ENCODE measurements at regions not wholly inside any gene's neighbourhood (a gene's known extent, or its start where the extent isn't known, plus 50 kb on each side); places are given as distances from the start of the nearest gene placed in this dataset.

DNA sequence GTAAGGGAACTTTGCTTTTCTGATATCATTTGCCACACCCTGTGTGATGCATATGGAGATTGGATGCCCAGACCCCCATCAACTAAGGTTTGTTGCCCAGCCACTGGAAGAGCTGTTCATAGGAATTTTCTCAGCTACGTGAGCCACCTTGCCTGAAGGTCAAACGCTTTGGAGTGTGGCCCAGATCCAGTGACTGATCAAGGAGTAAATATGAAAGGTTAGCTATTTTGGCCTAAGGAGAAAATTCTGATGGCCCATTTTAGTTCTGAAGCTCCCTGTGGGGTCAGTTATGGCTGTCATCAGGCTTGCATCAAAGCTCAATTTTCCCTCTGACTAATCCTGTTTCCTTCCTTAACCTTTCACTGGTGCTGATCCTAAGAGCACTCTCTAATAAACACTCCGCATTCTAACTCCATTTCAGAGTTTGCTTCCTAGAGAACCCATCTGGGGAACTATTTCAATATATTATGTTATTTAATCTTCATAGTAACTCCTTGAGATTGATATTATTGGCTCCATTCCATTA lies 407.7 kb downstream of the SPRY1 start:
- DNase-seq (ENCODE audit: low spot score): no peak
- Histone ChIP-seq H3K4me3 (no peak overlapping the region), H3K27ac (no peak overlapping the region)
- TF ChIP-seq, protein P1, sequence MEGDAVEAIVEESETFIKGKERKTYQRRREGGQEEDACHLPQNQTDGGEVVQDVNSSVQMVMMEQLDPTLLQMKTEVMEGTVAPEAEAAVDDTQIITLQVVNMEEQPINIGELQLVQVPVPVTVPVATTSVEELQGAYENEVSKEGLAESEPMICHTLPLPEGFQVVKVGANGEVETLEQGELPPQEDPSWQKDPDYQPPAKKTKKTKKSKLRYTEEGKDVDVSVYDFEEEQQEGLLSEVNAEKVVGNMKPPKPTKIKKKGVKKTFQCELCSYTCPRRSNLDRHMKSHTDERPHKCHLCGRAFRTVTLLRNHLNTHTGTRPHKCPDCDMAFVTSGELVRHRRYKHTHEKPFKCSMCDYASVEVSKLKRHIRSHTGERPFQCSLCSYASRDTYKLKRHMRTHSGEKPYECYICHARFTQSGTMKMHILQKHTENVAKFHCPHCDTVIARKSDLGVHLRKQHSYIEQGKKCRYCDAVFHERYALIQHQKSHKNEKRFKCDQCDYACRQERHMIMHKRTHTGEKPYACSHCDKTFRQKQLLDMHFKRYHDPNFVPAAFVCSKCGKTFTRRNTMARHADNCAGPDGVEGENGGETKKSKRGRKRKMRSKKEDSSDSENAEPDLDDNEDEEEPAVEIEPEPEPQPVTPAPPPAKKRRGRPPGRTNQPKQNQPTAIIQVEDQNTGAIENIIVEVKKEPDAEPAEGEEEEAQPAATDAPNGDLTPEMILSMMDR (IDR thresholded peaks at IDR 0.05): no peak

DNA sequence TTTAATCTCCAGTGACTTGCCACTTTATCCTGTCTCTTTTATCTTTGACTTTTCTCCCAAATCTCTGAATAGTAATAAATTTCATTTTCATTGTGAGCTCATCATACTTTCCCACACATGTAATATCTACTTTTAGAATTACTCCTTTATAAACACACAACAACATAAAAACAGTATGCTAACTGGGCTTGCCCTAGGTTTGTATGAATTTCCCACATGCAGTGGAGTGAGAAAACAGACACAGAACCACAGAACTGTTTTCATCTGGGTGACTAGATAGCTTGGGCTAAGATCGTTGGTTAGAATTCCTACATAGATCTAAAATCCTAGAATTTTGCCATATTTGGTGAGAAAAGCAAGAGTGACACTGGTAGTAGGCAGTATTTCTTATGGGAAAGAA lies 409.5 kb downstream of the SPRY1 start:
- no peak for DNase-seq (ENCODE audit: low spot score)
- Histone ChIP-seq H3K27ac (peak overlapping the region in 1 of 2 donors; percentile 39), H3K4me3 (no peak overlapping the region)
- TF ChIP-seq, protein P1 (IDR thresholded peaks at IDR 0.05): no peak

DNA sequence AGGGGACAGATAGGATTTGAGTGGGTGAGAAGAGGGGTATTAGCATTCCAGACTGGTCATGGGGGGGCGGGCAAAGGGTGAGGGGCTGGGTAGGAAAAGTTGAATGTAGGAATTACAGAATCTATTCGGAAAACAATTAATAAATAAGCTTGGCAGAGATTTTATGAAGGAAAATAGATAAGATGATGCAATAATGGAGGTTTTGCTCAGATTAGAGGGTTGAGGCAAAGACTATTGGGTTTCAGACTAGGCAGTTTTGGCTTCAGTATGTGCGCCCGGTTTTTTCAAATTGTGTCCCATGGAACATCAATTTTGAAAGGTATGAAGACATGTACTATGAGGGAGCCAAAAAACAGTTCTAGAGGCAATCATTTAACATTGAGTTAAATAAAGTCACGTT lies 410.6 kb downstream of the SPRY1 start:
- DNase-seq (ENCODE audit: low spot score): no peak

DNA sequence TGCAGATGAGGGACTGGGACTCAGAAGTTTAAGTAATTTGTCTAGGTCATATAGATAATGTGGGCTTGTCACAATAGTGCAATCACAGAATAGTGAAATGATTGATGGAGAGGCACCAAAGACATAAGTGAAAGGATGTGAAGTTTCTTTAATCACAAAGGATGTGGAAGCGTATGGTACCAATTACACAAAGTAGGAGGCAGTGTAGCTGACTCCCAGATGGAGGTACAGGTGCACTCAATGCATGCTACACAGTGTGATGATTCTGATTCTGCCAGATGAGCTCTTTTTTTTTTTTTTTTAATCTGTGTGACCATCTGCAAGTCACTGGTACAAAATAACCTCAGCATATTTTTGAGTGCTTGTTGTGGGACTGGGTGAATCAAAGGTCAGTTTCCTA lies 411.3 kb downstream of the SPRY1 start:
- no peak for DNase-seq (ENCODE audit: low spot score)

More for the DNA sequence above, 410.6 kb downstream of the SPRY1 start:
- TF ChIP-seq, protein P1 (IDR thresholded peaks at IDR 0.05): no peak
- no peak overlapping the region for H3K4me3 ChIP-seq
- H3K27ac ChIP-seq: no peak overlapping the region

DNA sequence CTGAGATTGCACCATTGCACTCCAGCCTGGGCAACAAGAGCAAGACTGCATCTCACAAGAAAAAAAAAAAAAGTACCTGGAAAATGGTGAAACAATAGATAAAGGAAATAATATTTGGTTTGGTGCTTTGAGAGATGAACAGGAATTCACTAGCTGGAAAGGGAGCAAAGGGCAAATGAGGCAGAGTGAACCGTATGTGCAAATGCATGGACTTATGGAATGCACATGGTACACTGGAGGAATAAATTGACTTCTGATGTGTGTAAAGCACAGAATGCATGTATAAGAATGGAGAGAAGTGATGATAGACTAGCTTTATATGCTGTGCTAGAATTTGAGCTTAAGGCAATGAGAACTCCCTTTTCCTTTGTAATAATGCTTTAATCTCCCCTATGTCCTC lies 413.3 kb downstream of the SPRY1 start:
- TF ChIP-seq, protein P1 (IDR thresholded peaks at IDR 0.05): no peak
- H3K4me3 ChIP-seq: no peak overlapping the region
- DNase-seq (ENCODE audit: low spot score): no peak
- H3K27ac ChIP-seq: no peak overlapping the region

More for the DNA sequence above, 411.3 kb downstream of the SPRY1 start:
- TF ChIP-seq, protein P1 (IDR thresholded peaks at IDR 0.05): no peak
- Histone ChIP-seq H3K4me3 (no peak overlapping the region), H3K27ac (no peak overlapping the region)

DNA sequence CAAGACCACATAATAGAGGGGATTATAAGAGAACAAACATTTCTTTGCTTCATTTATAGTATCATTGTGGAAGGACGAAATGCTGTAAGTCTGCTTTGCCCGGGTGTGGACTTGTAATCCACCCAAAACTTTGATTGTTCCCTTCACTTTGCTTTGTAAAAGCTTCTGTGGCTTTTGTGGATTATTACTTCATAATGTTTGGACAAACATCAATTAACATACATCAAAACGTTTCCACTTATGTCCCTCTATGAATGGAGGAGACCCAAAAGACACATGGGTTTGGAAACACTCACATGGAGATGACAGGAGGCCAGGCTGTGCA lies 415.4 kb downstream of the SPRY1 start:
- DNase-seq (ENCODE audit: low spot score): no peak
- Histone ChIP-seq H3K27ac (peak overlapping the region; percentile 27 to 65), H3K4me3 (peak overlapping the region; percentile 51)
- TF ChIP-seq, protein P1 (IDR thresholded peaks at IDR 0.05): no peak

DNA sequence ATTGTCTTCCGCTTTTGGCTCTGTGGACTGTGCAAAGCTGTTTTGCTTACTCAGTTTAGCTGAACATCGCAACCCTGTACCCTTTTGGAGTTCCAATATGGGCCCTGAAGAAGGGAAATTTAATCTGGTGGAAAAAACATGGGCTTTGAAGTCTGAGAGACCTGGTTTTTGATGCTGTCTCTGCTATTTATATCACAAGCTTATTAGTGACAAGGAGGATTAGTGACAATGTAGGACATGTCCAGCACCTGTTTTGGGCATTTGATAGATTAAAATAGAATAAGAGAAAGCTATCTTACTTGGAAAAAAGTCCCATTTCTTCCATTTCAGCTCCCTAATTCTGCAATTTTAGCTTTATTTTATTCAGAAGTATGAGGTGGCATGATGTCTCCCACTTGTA lies 417.3 kb downstream of the SPRY1 start:
- Histone ChIP-seq H3K4me3 (no peak overlapping the region), H3K27ac (no peak overlapping the region)
- no peak for DNase-seq (ENCODE audit: low spot score)
- TF ChIP-seq, protein P1 (IDR thresholded peaks at IDR 0.05): no peak

Measured in coronary artery (tissue), 2 donors.